ENCODE measurements at regions not wholly inside any gene's neighbourhood (a gene's known extent, or its start where the extent isn't known, plus 50 kb on each side); places are given as distances from the start of the nearest gene placed in this dataset.

DNA sequence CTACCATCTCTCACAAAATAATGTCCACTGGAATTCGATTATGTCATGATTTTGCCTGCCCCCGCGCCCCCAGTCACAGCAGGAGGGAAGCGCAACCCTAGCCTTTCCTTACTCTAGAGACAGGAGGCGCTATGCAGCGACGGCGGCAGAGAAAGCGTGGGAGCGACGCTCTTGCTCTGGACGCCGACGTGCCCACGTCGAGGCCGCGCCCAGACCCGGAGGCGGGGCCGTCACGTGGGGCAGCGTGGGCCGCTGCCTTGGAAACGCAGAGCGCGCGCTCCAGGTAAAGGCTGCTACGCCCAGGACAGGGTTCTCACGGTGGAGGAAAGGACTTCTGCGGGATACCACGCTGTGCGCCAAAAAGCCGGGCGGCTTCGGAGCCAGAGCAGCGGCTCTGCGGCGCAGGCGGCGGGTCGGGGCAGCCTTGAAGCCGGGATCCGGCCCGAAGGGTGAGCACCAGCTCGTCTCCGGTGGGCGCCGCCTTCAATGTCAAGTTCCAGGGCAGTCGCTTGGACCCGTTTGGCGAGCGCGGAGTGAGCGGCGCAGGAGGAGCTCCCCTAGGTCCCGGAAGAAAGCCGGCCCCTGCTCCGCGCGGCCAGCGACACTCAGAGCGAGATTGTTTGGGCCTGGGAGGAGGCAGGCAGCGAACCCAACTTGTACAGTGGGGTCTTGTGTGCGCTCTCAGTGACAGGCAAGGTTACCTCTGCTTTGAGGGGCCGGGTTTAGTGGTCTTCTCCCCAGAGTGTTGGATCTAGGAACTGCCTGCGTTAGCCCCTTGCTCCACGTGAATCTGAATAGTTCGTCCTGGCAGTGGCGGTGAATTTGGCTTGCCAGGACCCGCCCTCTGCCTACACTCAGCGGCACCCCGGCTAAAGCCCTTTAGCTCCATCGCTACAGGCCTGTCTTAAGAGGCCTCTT, 121.7 kb downstream of the MRPL57 start:
- peak; percentile 99 for ATAC-seq (ENCODE audit: low read depth)
- POLR2A ChIA-PET (ENCODE audit: unreplicated experiment): no interaction called here
- peak overlapping the region; percentile 99 for H2AFZ ChIP-seq (replicated peaks; ENCODE audit: low read length, poor library complexity)
- TF ChIP-seq NFE2L2 (IDR thresholded peaks at IDR 0.05; ENCODE audit: low read depth, low read length): no peak
- TF ChIP-seq CHD1 (IDR thresholded peaks at IDR 0.05; ENCODE audit: low read depth, low read length): 0 out of 2 replicates have a peak, but pooled peaks have one; percentile 65
- TF ChIP-seq FOS (IDR thresholded peaks at IDR 0.05; ENCODE audit: low read depth, low read length): peak; percentile 33; the same call in 1 of the 2 replicates
- TF ChIP-seq MAFK (IDR thresholded peaks at IDR 0.05; ENCODE audit: low read depth, low read length): no peak
- TF ChIP-seq RCOR1 (IDR thresholded peaks at IDR 0.05; ENCODE audit: insufficient replicate concordance, low read length): no peak
- TF ChIP-seq, protein P1, sequence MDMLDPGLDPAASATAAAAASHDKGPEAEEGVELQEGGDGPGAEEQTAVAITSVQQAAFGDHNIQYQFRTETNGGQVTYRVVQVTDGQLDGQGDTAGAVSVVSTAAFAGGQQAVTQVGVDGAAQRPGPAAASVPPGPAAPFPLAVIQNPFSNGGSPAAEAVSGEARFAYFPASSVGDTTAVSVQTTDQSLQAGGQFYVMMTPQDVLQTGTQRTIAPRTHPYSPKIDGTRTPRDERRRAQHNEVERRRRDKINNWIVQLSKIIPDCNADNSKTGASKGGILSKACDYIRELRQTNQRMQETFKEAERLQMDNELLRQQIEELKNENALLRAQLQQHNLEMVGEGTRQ (IDR thresholded peaks at IDR 0.05; ENCODE audit: low read depth, low read length): peak; percentile 99
- peak; percentile 95 for TF ChIP-seq MXI1 (IDR thresholded peaks at IDR 0.05; ENCODE audit: borderline replicate concordance, low read depth, low read length)
- peak; percentile 66 for TF ChIP-seq BHLHE40 (IDR thresholded peaks at IDR 0.05; ENCODE audit: low read depth, low read length)
- TF ChIP-seq SMC3 (IDR thresholded peaks at IDR 0.05; ENCODE audit: low read depth, low read length): peak; percentile 43
- TF ChIP-seq POLR2A (IDR thresholded peaks at IDR 0.05; ENCODE audit: low read depth, low read length): no peak
- TF ChIP-seq RAD21 (IDR thresholded peaks at IDR 0.05; ENCODE audit: low read length): peak; percentile 47
- peak; percentile 87; the same call in 1 of the 2 replicates for TF ChIP-seq MAZ (IDR thresholded peaks at IDR 0.05; ENCODE audit: borderline replicate concordance, low read depth, low read length)
- TF ChIP-seq CEBPB (IDR thresholded peaks at IDR 0.05; ENCODE audit: low read depth, low read length): no peak
- TF ChIP-seq, protein P2, sequence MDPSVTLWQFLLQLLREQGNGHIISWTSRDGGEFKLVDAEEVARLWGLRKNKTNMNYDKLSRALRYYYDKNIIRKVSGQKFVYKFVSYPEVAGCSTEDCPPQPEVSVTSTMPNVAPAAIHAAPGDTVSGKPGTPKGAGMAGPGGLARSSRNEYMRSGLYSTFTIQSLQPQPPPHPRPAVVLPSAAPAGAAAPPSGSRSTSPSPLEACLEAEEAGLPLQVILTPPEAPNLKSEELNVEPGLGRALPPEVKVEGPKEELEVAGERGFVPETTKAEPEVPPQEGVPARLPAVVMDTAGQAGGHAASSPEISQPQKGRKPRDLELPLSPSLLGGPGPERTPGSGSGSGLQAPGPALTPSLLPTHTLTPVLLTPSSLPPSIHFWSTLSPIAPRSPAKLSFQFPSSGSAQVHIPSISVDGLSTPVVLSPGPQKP (IDR thresholded peaks at IDR 0.05; ENCODE audit: borderline replicate concordance, low read depth, low read length): no peak
- TF ChIP-seq RFX5 (IDR thresholded peaks at IDR 0.05; ENCODE audit: low read depth, low read length): no peak

More for the DNA sequence above, 121.7 kb downstream of the MRPL57 start:
- peak overlapping the region; percentile 33; the same call in 1 of the 2 replicates for H3K27ac ChIP-seq (ENCODE audit: insufficient read depth, low read length)
- H2BK15ac ChIP-seq (ENCODE audit: low read depth, low read length): no peak overlapping the region
- peak overlapping the region; percentile 27 to 85; a peak in 3 of 4 replicates for H4K8ac ChIP-seq (ENCODE audit: low read depth in 2 of 2, low read length in 2 of 2)
- H3K4me3 ChIP-seq (ENCODE audit: insufficient read depth, low read depth, low read length): peak overlapping the region; percentile 87
- H3K14ac ChIP-seq (replicated peaks; ENCODE audit: low read depth, low read length): 0 out of 2 replicates have a peak overlapping the region, but pooled peaks have one; percentile 11
- peak overlapping the region; percentile 87 for H3K9ac ChIP-seq (ENCODE audit: low read depth, low read length)
- peak; percentile 87 for DNase-seq
- CTCF ChIA-PET: interaction anchor here (0.8 to 3.2 kb wide), 4 partner anchors 17 to 180 kb away, joined by 3 to 20 read pairs (median 3); no protein-coding TSS in a partner anchor
- no peaks in the 10 kb centered on the region; the same call in 1 of the 2 replicates for H3K4me1 ChIP-seq (ENCODE audit: control insufficient read depth, insufficient read depth, low read length)
- peak overlapping the region; percentile 84 for H3K4me2 ChIP-seq (ENCODE audit: low read depth, low read length)
- dilution Hi-C loops (cut with HindIII; ENCODE audit: low sequenced_read_pairs, unreplicated experiment): no loop called here
- BruUV-seq (replicated peaks): no TSS peak
- no peak overlapping the region for H3K4ac ChIP-seq (ENCODE audit: low read depth, low read length)
- peak overlapping the region; percentile 55 for H2AK9ac ChIP-seq (replicated peaks; ENCODE audit: low read depth, low read length, poor library complexity)
- H4K5ac ChIP-seq (ENCODE audit: low read depth, low read length): no peak overlapping the region
- no peak overlapping the region for H2BK20ac ChIP-seq (ENCODE audit: low read depth, low read length)
- no peaks in the 10 kb centered on the region for H3K9me1 ChIP-seq (ENCODE audit: insufficient read depth, low read length)
- H2AK5ac ChIP-seq (ENCODE audit: low read depth, low read length): no peak overlapping the region
- H2BK5ac ChIP-seq (ENCODE audit: low read depth, low read length, poor library complexity, severe bottlenecking): no peak overlapping the region
- no peak overlapping the region for H2BK120ac ChIP-seq (ENCODE audit: low read depth, low read length)
- H3K79me1 ChIP-seq (ENCODE audit: low read depth in 1 of 2, low read length in 2 of 2): peaks cover 3 to 9% of the 10 kb centered on the region in 2 experiments; a peak in 3 of 4 replicates
- no peaks in the 10 kb centered on the region for H3K36me3 ChIP-seq (ENCODE audit: control insufficient read depth, insufficient read depth, low read length)
- H3K23ac ChIP-seq (ENCODE audit: low read depth, low read length): no peak overlapping the region
- H3K56ac ChIP-seq (ENCODE audit: extremely low read depth, insufficient read depth, low read length): 0 out of 2 replicates have a peak overlapping the region, but pooled peaks have one; percentile 29
- no peaks in the 10 kb centered on the region for H3K9me3 ChIP-seq (ENCODE audit: control insufficient read depth, insufficient read depth, low read length)
- H4K20me1 ChIP-seq (ENCODE audit: insufficient read depth, low read length): no peaks in the 10 kb centered on the region
- WGBS, 2 experiments (ENCODE audit: extremely low coverage in 2 of 2, insufficient read length in 1 of 2): 2% methylated on average over 36 of the region's 74 CpGs; no CpG with 5 or more reads in 1 of the 2 experiments
- H4K91ac ChIP-seq (ENCODE audit: insufficient read depth, low read depth, low read length): no peak overlapping the region
- in situ Hi-C loops (cut with MboI; ENCODE audit: low sequenced_read_pairs): loop anchor here (5.0 kb wide), 1 partner anchor 179 kb away; no protein-coding TSS in a partner anchor
- no peak overlapping the region for H3K18ac ChIP-seq (ENCODE audit: low read depth, low read length)
- H3K27me3 ChIP-seq (ENCODE audit: control insufficient read depth, insufficient read depth, low read length): no peaks in the 10 kb centered on the region
- intact Hi-C loops (cut with micrococcal nuclease): loop anchor here (1.0 to 10.0 kb wide), 5 partner anchors 121 to 356 kb away; partner anchors contain the start of genes MICU2, MRPL57 and SKA3

Measured in IMR-90 (cell line).